ENCODE measurements at regions not wholly inside any gene's neighbourhood (a gene's known extent, or its start where the extent isn't known, plus 50 kb on each side); places are given as distances from the start of the nearest gene placed in this dataset.

DNA sequence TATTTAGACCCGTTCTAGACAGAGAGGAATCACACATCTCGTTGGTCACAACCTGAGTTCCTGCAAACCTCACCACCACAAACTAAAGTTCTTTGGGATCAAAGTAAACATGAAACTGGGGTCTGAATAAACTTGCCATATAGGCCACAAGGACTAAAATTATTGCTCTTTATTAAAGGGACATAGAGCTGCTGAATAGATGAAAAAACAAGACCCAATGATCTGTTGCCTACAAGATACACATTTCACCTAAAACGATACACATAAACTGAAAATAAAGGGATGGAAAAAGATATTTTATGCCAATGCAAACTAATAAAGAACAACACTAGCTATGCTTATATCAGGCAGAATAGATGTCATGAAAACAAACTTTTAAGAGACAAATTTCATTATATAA, 623.0 kb downstream of the TBC1D32 start:
- TF ChIP-seq CTCF (conservative IDR thresholded peaks at IDR 0.05 in 1 of 2, IDR thresholded peaks at IDR 0.05 in 1 of 2; ENCODE audit: low read depth in 1 of 2, low read length in 2 of 2) = no peak
- TF ChIP-seq EZH2 (IDR thresholded peaks at IDR 0.05; ENCODE audit: low read length, missing control alignments) = no peak
